HG03432 (cell line): ENCODE measurements at regions not wholly inside any gene's neighbourhood (a gene's known extent, or its start where the extent isn't known, plus 50 kb on each side); places are given as distances from the start of the nearest gene placed in this dataset.

ENCODE experiments used
- ATAC-seq: cut with Tn5 transposase; IDR thresholded peaks from one replicate; pipeline ENCODE4 v1.9.1; 2021; ENCODE audit warnings: mild to moderate bottlenecking, moderate library complexity; ENCODE audit not compliant: unreplicated experiment

- no peak for ATAC-seq
These were observed 749.9 kb upstream of the HS6ST1 start for GRCh38 chr2:129068543-129068942.

- no peak for ATAC-seq
These were observed 751.4 kb upstream of the HS6ST1 start for GRCh38 chr2:129069875-129070594.

- ATAC-seq: no peak
These were observed 752.0 kb upstream of the HS6ST1 start for GRCh38 chr2:129070663-129071062.

GRCh38 chr2:129071531-129071930, 752.9 kb upstream of the HS6ST1 start:
- no peak for ATAC-seq

- ATAC-seq: no peak
These were observed 755.7 kb upstream of the HS6ST1 start for GRCh38 chr2:129074298-129074920.

GRCh38 chr2:129078548-129078947, 759.9 kb upstream of the HS6ST1 start:
- ATAC-seq: no peak

GRCh38 chr2:129080715-129081476, 762.2 kb upstream of the HS6ST1 start:
- no peak for ATAC-seq

GRCh38 chr2:129085386-129085785, 766.7 kb upstream of the HS6ST1 start:
- ATAC-seq: no peak

GRCh38 chr2:129087133-129087813, 768.6 kb upstream of the HS6ST1 start:
- ATAC-seq: no peak

GRCh38 chr2:129091620-129092019, 773.0 kb upstream of the HS6ST1 start:
- no peak for ATAC-seq

GRCh38 chr2:129092956-129093355, 774.3 kb upstream of the HS6ST1 start:
- no peak for ATAC-seq

GRCh38 chr2:129101186-129101585, 782.5 kb upstream of the HS6ST1 start:
- ATAC-seq: no peak

GRCh38 chr2:129103936-129104878, 785.5 kb upstream of the HS6ST1 start:
- ATAC-seq: no peak

GRCh38 chr2:129112181-129112580, 793.5 kb upstream of the HS6ST1 start:
- ATAC-seq: no peak

- peak; percentile 70 for ATAC-seq
These were observed 795.1 kb upstream of the HS6ST1 start for GRCh38 chr2:129113776-129114175.

- ATAC-seq: no peak
These were observed 798.8 kb upstream of the HS6ST1 start for GRCh38 chr2:129117434-129117833.

- ATAC-seq: peak; percentile 76
These were observed 799.6 kb upstream of the HS6ST1 start for GRCh38 chr2:129118296-129118695.

GRCh38 chr2:129129087-129129486, 810.4 kb upstream of the HS6ST1 start:
- ATAC-seq: no peak

GRCh38 chr2:129133692-129134641, 815.3 kb upstream of the HS6ST1 start:
- no peak for ATAC-seq
